Urinary bladder (tissue), 3 donors: ENCODE measurements at regions not wholly inside any gene's neighbourhood (a gene's known extent, or its start where the extent isn't known, plus 50 kb on each side); places are given as distances from the start of the nearest gene placed in this dataset.

Experiments used
- DNase-seq: peaks from one replicate; pipeline ENCODE4 v3.0.0-alpha.2; 2015; ENCODE audit errors: extremely low spot score
- H3K27ac ChIP-seq: one replicate; pipeline ENCODE4 v1.5.1; 2013; ENCODE audit warnings: low read depth, mild to moderate bottlenecking, moderate library complexity
- H3K36me3 ChIP-seq: one replicate; pipeline ENCODE4 v1.6.1; 2013; ENCODE audit warnings: mild to moderate bottlenecking, moderate library complexity; ENCODE audit not compliant: insufficient read depth
- H3K4me1 ChIP-seq: one replicate; pipeline ENCODE4 v1.6.1; 2013; ENCODE audit warnings: mild to moderate bottlenecking, moderate library complexity; ENCODE audit not compliant: insufficient read depth
- H3K4me3 ChIP-seq: one replicate; pipeline ENCODE4 v1.5.1; 2013; ENCODE audit warnings: low read depth, low read length
- WGBS: extraction: QIAGEN DNeasy Blood & Tissue Kit; methylation state at CpG from one replicate; pipeline ENCODE4 v1.1.7; 2013; 5-methylcytosine and 5-hydroxymethylcytosine counted together
- donor health status: healthy with polysubstance abuse.
- donor health status: healthy.

DNA sequence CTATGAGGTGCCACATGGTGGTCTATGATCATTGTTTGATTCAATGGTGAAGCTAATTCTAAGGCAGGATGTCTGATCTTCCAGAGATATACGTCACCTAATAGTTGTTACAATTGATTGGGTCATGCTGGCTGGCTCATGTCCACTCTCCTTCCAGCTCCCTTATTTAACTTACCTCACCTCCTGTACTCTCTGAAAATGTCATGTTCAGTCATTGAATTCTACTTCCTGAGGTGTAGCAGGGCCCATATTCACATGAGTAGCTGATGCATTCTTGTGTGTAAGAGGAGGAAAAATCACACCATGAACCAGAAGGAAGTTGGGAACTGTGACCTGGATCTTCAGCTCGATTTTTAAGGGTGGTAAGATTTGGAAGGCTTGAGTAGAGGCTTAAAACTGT lies 795.8 kb downstream of the QKI start:
- DNase-seq, result no peak
- no peaks in the 10 kb centered on the region for H3K36me3 ChIP-seq
- 68% methylated on average over 2 of the region's 2 CpGs for WGBS
- H3K27ac ChIP-seq, result no peak overlapping the region
- no peaks in the 10 kb centered on the region for H3K4me1 ChIP-seq
- H3K4me3 ChIP-seq, result no peak overlapping the region

DNA sequence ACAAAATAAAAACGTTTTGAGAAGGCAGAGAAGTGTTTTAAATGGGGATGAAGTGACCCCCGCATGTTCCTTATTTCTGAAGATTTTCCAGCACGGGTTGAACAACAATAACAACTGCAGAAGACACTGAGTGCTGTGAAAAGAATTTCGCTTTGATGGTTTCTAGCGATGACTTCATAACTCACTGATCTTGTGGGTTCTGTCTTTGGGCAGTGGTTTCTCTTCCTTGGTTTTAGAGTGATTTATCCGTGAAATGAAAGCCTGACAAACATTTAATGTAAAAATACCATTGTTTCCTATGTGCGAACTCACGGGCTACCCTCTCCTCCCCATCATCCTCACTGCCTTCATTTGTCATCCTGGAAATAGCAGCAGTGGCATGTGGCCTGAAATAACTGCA lies 793.9 kb downstream of the QKI start:
- no peak overlapping the region for H3K27ac ChIP-seq
- DNase-seq, result no peak
- H3K36me3 ChIP-seq, result no peaks in the 10 kb centered on the region
- no peak overlapping the region for H3K4me3 ChIP-seq
- H3K4me1 ChIP-seq, result no peaks in the 10 kb centered on the region
- 71% methylated on average over 8 of the region's 8 CpGs for WGBS

DNA sequence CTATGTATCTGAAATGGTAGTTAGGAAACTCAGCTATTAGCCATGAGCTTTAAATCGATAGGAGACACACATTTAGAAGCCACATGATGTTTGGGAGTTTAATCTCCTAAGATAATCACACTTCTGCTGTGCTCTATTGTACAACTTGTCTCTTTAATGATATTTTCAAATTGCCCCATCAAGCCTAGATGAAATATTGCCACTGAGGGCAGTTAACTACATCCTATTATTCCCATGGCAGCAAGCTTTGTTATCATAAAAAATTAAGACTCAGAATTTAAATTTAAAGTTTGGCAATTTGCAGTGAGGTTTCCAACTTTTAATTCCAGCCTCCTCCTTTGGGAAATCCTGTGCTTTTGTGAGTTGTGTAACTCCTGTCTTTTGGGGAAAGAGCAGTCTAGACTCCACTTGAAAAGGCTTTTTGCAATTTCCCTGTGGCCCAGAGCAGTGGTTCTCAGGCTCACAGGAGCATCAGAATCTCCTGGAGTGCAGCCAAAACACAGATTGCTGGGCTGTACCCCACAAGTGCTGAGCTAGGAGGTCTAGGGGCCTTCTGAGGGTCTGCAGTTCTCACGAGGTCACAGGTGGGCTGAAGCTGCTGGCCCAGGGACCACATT lies 792.4 kb downstream of the QKI start:
- no peaks in the 10 kb centered on the region for H3K4me1 ChIP-seq
- no peaks in the 10 kb centered on the region for H3K36me3 ChIP-seq
- WGBS, result 69% methylated on average over 2 of the region's 2 CpGs
- H3K27ac ChIP-seq, result no peak overlapping the region
- no peak overlapping the region for H3K4me3 ChIP-seq
- no peak for DNase-seq

DNA sequence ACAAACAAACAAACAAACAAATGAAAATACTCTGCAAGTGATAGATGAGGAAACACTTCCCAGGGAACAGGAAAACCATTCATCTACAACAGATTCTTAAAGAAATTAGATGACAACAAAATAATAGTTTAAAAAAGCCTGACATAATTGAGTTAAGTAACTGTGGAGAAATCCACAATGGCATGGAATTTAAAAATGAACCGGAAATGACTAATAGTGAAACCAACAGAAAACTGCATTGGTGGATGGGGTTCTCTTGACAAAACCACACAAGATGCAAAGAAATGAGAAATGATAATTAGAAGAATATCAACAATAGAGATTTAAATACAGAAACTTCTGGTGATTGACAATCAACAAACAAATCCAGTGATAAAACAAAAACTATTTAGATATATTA lies 785.6 kb downstream of the QKI start:
- Histone ChIP-seq H3K4me1 (no peaks in the 10 kb centered on the region), H3K36me3 (no peaks in the 10 kb centered on the region), H3K4me3 (no peak overlapping the region), H3K27ac (no peak overlapping the region)
- 92% methylated on average over 1 of the region's 1 CpG for WGBS
- no peak for DNase-seq

DNA sequence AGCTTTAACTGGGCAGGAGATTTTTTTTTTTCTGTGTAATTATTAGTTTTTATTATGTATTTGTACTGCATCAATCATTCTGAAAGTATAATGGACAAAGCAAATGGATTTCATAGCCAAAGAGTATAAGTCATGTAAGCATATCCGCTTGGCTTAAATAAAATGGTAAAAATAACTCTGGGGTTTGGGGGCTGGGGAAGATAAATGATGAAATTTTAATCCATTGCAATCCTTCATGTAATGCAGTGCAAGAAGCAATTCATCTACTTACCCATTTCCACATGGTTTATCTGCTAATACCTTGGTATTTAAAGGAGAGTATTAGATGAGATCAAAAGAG lies 781.4 kb downstream of the QKI start:
- no peaks in the 10 kb centered on the region for H3K4me1 ChIP-seq
- DNase-seq, result no peak
- 65% methylated on average over 1 of the region's 1 CpG for whole genome bisulfite sequencing
- H3K36me3 ChIP-seq, result no peaks in the 10 kb centered on the region
- H3K27ac ChIP-seq, result no peak overlapping the region
- H3K4me3 ChIP-seq, result no peak overlapping the region

DNA sequence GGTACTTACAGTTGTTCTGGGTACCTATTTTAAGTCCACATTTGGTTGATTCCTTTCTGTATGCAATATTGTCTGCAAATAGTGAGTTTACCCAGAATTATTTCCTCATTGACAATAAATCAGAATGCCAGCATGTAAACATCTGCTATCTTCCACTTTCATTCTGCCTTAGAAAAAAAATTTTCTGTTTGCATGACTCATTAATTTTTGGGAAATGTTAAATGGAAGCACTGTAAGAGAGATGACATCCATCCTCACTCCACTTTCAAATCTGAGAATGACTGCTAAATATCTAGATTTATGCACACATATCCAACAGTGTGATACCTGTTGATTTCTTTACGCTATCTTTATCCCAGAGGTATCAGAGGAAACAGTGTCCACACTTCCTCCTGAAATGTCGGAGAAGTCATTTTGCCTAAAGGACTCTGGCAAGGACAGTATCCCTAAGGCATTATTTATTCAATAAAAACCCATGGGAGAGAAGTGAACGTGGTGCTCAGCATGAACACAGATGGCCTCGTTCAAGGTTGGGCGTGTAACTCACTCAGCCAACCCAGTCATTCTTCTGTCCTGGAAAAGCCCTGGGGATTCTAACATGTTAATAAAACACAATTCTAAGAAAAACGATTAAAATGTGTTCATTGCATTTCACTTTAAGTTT lies 780.9 kb downstream of the QKI start:
- Histone ChIP-seq H3K4me1 (no peaks in the 10 kb centered on the region), H3K27ac (no peak overlapping the region), H3K36me3 (no peaks in the 10 kb centered on the region), H3K4me3 (no peak overlapping the region)
- no peak for DNase-seq
- 66% methylated on average over 6 of the region's 6 CpGs for WGBS

DNA sequence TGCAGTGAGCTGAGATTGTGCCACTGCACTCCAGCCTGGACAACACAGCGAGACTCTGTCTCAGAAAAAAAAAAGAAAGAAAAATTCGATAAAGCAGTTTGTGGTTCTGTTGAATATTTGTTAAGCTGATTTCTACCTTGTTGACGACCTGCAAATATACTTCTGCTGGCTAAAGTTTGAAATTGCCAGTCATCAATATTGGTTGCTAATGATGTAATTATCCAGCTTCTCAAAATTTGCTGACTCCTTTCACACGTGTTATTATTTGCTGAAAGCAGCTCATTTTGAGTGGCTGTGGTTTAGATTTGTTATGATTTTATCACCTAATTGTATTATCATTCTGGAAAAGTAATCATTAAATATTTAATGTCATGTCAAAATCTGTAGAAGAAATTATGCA lies 774.3 kb downstream of the QKI start:
- Histone ChIP-seq H3K4me1 (no peaks in the 10 kb centered on the region), H3K27ac (no peak overlapping the region), H3K36me3 (no peaks in the 10 kb centered on the region), H3K4me3 (no peak overlapping the region)
- 83% methylated on average over 4 of the region's 4 CpGs for WGBS
- no peak for DNase-seq

DNA sequence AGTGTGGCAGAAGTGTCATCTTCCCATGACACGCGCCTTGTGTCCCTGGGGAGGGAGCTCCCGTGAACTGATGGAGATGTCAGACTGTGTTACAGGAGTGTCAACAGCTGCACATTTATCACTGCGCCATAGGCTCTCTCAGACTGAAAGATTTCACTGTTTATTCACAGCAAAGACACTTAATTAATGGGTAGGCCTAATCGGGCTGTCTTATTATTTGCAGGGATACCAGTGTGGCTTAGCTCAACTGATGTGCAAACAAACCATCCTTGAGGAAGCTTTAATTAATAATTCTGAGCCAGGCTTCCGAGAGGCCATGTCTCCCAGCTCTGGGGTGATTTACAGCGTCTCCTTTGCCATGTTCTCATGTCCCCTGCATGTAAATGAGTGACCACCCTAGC lies 771.0 kb downstream of the QKI start:
- H3K4me1 ChIP-seq, result no peaks in the 10 kb centered on the region
- no peak overlapping the region for H3K27ac ChIP-seq
- WGBS, result 47% methylated on average over 7 of the region's 7 CpGs
- H3K4me3 ChIP-seq, result no peak overlapping the region
- no peaks in the 10 kb centered on the region for H3K36me3 ChIP-seq
- DNase-seq, result no peak

DNA sequence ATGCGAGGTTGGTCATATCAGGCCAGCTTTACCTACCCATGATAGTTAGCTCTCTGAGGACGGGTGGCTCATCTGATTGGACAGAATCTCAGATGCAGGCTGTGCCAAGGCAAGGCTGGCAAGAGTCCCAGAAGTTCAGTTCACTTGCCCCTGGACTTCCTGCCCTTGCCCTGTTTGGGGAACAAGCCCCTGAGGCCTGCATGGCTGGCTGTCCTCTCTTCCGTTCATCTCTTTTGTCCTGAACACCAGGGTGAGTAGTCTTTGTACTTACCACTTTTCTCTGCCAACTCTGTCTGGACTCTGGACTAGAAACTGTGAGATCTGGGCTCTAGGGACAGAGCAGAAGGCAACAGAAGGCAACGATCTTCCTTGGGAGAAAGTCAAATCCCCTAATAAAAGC lies 769.9 kb downstream of the QKI start:
- Histone ChIP-seq H3K4me3 (no peak overlapping the region), H3K36me3 (no peaks in the 10 kb centered on the region), H3K27ac (no peak overlapping the region), H3K4me1 (no peaks in the 10 kb centered on the region)
- DNase-seq, result no peak
- WGBS, result 72% methylated on average over 4 of the region's 4 CpGs

DNA sequence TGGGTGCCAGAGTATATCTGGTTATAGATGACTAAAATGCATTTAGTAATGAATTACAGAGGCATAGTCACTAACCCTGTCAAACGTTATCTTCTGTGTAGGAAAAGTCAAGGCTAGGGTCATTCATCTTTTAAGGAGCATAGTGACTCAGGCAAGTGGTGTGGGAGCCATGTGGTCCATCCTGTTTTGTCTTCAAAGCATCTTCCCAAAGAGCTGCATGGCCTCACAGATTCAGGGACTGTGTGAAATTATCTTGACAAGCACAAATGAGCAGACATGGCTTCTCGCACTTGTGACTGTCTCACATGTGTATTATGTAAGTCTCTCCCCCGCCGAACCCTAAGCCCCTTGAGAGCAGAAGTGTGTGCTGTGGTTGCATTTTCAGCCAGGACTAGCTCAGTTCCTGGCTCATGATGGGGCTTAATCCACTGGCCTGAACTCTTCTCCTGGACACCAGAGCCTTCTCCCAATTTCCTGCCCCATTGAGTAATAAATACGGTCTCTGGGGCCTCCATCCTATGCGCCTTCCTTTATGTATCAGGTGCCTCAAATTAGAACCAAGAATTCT lies 769.1 kb downstream of the QKI start:
- Histone ChIP-seq H3K4me1 (no peaks in the 10 kb centered on the region), H3K4me3 (no peak overlapping the region), H3K36me3 (no peaks in the 10 kb centered on the region), H3K27ac (no peak overlapping the region)
- no peak for DNase-seq
- WGBS, result 92% methylated on average over 6 of the region's 6 CpGs

DNA sequence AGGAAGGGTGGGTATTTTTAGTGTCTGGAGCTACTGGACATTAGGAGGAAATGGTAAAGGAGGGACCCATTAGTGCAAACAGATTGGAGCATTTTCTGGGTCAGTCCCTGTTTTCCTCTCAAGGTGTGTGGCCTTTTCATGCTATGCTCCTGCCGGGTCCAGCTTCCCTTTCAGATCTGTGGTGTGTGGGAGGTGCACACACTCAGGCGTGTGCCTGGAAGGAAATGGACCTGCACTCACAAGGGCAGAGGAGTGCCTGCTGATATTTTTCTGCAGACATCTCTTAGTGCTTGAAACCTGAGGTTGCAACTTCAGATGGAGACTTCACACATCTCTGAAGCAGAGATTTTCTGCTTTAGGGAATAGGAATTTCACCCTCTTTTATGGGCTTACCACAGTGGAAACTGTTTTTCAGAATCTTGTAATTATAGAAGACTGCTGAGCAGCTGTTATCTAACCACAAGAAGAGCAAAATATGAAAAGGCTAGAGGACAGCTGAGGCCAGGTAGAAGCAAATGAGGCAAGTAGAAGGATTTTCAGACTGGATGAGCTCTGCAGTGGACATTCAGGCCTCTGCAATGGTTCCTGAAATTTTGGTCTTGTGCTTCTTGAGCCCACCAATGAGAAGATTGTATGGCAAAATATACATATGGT lies 764.3 kb downstream of the QKI start:
- Histone ChIP-seq H3K27ac (no peak overlapping the region), H3K4me3 (no peak overlapping the region), H3K36me3 (no peaks in the 10 kb centered on the region), H3K4me1 (no peaks in the 10 kb centered on the region)
- WGBS, result 43% methylated on average over 2 of the region's 2 CpGs
- no peak for DNase-seq

DNA sequence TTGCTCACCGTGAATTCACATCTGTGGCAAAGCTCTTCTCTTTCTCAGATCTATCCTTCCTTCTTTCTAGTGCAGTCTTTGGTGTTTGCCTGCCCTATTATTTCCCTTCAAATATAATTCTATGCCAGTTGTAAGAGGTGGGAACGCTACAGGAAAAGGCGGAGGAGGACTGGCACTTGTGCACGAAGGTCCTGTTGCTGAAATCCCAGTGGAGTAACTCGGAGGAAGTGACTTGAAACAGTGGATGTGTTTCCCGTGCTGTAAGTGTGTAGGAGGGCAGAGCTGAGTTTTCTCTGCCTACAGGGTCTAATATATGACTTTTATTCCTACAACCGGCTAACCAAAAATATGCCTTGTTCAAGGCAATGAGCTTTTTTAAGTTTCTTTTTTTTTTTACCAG lies 754.8 kb downstream of the QKI start:
- H3K27ac ChIP-seq, result no peak overlapping the region
- no peak for DNase-seq
- H3K4me1 ChIP-seq, result no peaks in the 10 kb centered on the region
- no peak overlapping the region for H3K4me3 ChIP-seq
- WGBS, result 82% methylated on average over 7 of the region's 7 CpGs
- H3K36me3 ChIP-seq, result no peaks in the 10 kb centered on the region

DNA sequence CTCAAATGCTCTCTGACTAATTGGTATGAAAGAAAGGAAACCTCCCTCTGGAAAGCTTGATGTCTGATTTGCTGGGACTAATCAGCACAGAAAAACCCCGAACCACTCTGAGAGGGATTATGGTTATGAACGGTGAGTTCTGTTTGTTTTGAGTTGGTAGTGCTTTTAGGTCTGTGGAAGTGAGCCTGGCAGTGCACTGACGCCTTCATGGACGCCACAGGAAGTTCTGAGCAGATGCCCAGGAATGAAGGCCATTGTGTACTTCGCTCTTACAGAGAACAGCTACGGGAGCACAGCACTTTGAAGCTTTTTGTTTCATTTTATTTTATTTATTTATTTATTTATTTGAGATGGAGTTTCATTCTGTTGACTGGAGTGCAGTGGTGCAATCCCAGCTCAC lies 754.1 kb downstream of the QKI start:
- Histone ChIP-seq H3K4me1 (no peaks in the 10 kb centered on the region), H3K27ac (no peak overlapping the region), H3K4me3 (no peak overlapping the region), H3K36me3 (no peaks in the 10 kb centered on the region)
- no peak for DNase-seq
- 57% methylated on average over 6 of the region's 6 CpGs for WGBS

DNA sequence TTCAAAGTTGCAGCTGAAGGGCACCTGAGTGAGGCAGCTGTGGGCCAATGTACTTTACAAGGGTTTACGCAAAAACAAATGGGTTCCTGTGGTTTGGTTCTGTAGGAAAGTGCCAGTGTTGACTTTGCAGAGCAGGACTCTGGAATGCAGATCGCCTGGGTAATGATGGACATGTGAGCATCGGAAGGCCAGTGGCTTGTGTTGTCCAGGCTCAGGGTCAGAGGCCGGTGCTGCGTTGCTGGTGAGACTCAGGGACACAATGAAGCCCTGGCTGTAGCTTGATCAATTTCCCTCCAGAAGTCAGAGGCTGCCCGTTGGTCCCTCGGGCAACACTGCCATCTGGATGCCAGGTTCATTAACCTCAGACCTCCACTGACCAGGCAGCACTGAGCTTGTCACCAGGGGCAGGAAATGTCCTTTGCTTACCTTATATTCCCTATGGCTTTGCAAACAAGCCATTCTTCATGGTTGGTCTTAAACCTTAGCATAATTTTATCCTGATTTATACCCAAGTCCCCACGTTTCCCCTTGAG lies 753.4 kb downstream of the QKI start:
- DNase-seq, result no peak
- H3K27ac ChIP-seq, result no peak overlapping the region
- WGBS, result 76% methylated on average over 8 of the region's 8 CpGs
- no peak overlapping the region for H3K4me3 ChIP-seq
- no peaks in the 10 kb centered on the region for H3K4me1 ChIP-seq
- H3K36me3 ChIP-seq, result no peaks in the 10 kb centered on the region
